Sigmoid colon (tissue), 4 donors: ENCODE measurements at regions not wholly inside any gene's neighbourhood (a gene's known extent, or its start where the extent isn't known, plus 50 kb on each side); places are given as distances from the start of the nearest gene placed in this dataset.

Experiments
- POLR2A ChIP-seq, 2 donors: fragments of 450-650 bp; IDR thresholded peaks; one replicate each; pipeline ENCODE4 v1.6.1; 2016; ENCODE audit warnings: antibody characterized with exemption in 2 of 2, mild to moderate bottlenecking in 2 of 2, moderate library complexity in 2 of 2
- POLR2AphosphoS5 ChIP-seq, 4 donors: sonication (generic); formaldehyde crosslinking; IDR thresholded peaks; one replicate each; pipeline ENCODE4 v1.6.1; 2017; ENCODE audit warnings: antibody characterized with exemption in 4 of 4
- TF ChIP-seq, protein P1 (sequence below), 4 experiments: fragments of 450-650 bp in 3 of 4; fragments of 200-600 bp in 1 of 4; IDR thresholded peaks; one replicate each; pipeline ENCODE4 v1.5.1; 2016 to 2019; ENCODE audit warnings: antibody characterized with exemption in 4 of 4, mild to moderate bottlenecking in 3 of 4, moderate library complexity in 2 of 4

DNA sequence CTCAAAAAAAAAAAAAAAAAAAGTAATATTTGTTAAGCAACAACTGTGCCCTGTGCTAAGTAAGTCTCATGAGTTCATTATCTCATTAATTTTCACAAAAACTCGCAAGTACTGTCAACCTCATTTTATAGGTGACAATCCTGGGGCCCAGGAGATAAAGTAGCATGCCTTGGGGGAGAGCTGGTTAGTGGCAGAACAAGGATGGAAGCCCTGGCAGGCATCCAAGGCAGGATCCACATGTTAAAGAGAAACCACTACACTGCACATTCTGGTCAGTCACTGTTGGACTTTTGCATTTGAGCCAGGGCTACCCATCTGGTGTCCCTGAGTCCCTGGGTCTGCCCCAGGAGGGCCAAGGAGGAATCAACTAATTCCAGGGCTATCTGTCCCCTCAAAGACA lies 54.6 kb downstream of the ZFP36L2 start:
- TF ChIP-seq POLR2A (IDR thresholded peaks at IDR 0.05): no peak
- TF ChIP-seq POLR2AphosphoS5 (IDR thresholded peaks at IDR 0.05): no peak
- TF ChIP-seq, protein P1, sequence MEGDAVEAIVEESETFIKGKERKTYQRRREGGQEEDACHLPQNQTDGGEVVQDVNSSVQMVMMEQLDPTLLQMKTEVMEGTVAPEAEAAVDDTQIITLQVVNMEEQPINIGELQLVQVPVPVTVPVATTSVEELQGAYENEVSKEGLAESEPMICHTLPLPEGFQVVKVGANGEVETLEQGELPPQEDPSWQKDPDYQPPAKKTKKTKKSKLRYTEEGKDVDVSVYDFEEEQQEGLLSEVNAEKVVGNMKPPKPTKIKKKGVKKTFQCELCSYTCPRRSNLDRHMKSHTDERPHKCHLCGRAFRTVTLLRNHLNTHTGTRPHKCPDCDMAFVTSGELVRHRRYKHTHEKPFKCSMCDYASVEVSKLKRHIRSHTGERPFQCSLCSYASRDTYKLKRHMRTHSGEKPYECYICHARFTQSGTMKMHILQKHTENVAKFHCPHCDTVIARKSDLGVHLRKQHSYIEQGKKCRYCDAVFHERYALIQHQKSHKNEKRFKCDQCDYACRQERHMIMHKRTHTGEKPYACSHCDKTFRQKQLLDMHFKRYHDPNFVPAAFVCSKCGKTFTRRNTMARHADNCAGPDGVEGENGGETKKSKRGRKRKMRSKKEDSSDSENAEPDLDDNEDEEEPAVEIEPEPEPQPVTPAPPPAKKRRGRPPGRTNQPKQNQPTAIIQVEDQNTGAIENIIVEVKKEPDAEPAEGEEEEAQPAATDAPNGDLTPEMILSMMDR (IDR thresholded peaks at IDR 0.05): no peak
